GM18907 (cell line): ENCODE measurements at regions not wholly inside any gene's neighbourhood (a gene's known extent, or its start where the extent isn't known, plus 50 kb on each side); places are given as distances from the start of the nearest gene placed in this dataset.

ENCODE experiments used
- ATAC-seq: cut with Tn5 transposase; IDR thresholded peaks from one replicate; pipeline ENCODE4 v1.9.1; 2021; ENCODE audit warnings: mild to moderate bottlenecking, moderate library complexity; ENCODE audit not compliant: unreplicated experiment

DNA sequence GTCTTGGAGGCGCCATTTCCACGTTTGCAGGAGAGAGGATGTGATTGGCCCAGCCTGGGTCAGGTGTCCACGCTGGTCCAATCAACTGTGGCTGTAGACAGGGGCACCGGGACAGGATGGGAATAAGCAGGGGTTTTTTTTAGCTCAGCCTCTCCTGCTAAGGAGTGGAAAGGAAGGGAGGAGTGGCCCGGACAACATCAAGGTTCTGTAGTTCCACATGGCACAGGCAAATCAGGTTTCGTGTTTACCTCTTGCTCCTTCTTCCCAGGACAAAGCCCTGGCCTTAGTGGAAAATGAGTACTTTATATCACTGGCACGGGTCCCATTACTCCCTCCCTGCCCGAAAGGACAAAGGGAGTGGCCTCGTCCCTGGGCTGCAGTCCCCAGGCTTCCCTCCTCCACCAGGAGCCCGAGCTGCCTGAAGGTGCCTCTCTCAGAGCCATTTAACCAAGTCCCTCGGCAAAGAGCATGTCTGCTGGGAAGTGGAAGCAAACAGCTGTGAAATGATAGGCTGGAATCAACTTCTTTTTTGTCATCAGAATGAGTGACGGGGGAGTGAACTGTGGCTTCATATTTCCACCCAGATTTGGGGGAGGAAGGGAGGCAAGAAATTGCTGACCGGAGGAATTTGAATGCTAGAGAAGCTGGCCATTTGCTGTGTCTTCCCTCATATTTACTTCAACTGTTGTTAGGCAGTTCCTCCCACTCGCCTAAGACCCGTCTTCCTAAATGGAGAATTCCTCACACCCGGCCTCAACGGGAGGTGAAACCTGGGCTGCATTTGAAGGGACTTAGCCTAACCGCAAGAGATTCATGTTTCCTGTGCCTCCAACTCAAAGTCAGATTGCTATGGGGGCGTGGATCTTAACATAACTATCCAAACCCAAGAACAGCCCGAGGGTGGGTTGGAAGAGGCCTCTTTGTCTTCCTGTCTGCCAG, 84.9 kb upstream of the SLC44A3 start:
- ATAC-seq = no peak

DNA sequence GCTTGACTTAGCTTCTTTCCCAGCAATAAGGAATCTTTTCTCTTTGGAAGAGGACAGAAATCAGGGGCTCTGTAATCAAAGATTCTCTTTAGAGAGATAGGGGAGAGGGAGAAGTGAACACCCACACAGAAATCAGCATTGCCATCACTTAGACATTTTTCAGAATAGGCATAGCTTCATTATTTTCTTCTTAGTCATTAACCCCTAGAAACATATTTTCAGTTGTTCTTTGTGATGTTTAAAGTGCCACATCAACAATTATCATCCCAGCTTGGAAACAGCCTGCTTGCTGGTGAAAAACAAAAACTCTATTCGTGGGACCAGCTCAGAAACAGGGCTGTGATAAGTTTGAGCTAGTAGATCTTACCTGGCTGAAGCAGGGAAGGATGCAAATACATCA, 88.3 kb upstream of the SLC44A3 start:
- ATAC-seq = no peak

DNA sequence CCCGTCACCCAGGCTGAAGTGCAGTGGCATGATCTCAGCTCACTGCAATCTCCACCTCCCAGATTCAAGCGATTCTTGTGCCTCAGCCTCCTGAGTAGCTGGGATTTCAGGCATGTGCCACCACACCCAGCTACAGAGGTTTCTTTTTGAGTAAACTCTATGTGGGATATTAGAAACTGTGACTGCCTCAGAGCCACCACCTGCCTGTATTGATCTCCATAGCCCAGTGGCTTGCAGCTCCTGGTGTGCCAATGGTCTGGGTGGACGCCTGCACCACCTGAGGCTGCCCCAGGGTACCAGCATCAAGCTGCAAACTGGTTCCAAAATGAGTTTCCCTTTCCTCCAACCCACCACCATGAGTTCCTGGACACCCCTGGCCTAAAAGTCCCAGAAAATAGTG, 89.7 kb upstream of the SLC44A3 start:
- ATAC-seq = no peak

DNA sequence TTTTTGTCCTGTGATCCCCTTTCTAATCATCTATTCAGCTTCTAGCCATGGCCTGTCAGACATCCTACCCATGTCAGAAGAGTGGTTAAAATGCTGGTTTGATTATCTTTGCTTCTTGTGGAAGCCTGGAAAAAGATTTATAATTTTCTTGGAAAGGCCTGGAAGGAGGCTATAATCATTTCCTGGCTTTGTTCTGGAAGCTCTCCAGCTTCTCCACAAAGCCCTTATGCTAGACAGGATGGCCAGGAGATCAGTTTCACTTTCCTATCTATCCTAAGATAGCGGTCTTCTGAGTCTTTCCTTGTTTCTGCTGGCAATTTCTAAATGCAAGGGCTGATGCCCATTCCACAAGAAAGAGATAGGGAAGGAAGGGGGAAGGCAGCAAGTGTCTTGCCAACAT, 90.9 kb upstream of the SLC44A3 start:
- ATAC-seq = no peak

DNA sequence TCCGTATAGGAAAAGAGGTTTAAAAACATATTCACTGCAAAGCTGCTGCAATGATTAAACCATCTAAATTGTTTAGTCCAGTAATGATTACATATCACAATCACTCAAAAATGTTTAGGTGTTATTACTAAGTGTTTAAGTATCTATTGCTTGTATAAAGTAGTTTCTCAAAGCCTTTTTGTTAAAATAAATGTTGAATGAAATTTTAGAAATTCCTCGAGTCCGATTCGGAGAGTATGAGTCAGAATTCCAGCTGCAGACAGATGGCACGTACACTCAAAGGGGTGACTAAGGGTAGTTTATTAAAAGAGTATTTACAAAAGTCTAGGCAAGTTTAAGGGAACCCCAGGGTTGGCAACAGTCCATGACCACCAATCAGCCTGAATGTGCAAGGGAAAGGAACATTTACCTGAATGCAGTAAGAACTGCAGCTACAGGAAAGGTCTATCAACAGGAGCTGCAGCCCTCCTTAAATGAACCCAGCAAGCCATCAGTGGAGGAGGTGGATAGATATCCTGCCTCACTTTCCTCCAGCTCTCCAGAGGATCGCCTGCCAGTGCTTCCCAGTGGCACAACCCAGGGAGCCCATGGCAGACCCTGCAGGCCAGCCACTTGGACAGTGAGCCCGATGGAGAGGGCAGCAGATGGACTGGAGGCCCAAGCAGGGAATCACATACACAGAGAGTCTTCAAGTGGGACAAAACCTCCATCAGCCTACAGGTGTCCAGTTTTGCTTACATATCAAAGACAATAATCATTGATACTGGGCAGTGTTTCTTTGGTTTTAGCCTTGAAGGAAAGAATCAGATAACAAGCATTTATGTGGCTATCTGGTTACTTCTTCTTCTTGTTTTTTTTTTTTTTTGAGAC, 92.1 kb upstream of the SLC44A3 start:
- no peak for ATAC-seq

DNA sequence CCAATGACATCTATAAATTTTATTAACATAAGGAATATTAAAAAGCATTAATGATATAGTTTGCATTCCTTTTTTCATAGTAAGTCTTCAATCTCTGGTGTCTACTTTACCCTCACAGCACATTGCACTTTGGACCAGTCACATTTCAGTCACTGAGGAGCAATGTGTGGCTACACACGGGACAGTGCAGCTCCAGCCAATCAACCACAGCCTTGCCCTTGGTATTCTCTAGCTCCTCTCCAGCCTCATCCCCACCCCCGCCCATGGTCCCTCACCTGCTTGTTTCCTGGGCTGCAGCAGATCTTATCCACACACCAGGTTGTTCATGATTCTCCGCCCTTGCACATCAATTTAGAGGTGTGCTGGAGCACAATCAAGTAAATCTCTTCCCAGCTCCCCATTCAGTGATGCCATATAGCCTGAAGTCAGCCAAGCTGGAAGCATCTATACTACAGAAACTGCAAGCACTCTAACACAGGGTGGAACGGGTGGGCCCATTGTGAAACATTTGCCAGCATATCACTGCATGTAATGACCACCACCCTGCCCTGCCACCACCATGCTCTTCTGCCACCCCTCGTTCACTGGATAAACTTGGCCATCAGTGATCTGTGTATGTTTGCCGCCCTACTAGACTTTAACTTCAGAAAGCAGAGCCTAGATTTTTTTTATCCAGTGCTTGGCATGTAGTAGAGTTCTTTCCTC, 93.0 kb upstream of the SLC44A3 start:
- ATAC-seq = no peak

DNA sequence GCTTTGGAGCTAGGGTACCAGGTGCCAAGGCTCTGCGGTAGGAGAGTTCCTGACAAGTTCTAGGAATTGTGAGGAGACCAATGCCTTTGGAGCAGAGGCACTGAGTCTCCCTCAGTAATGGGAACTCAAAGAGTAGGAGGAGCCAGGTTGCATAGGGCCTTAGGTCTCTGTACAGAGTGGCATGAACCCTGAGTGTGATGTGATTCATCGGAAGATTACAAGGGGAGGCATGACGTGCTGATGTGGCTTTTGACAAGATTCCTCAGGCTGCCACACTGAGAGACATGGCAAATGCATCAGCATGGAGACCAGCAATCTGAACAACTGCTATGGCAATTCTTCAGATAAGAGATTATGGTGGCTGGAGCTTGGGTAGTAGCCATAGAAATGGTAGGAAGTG, 94.6 kb upstream of the SLC44A3 start:
- no peak for ATAC-seq

DNA sequence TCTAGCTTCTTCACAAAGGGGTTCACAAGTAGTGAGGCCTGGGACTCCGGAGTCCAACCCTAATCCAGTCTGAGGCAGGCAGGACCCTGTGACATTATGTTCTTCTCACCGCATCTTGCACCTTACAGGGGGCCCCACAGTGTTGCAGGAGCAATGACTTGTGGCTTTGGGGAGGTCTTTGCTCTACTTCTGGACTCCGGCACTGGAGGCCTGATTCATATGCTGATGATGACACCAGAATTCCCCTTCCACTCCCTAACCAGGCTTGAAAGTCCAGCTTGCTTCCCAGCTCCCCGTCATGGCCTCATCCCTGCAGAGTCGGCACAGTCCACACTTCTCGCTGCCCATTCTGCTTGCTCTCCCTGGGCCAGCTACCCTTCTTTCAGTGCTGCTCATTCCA, 96.3 kb upstream of the SLC44A3 start:
- no peak for ATAC-seq

DNA sequence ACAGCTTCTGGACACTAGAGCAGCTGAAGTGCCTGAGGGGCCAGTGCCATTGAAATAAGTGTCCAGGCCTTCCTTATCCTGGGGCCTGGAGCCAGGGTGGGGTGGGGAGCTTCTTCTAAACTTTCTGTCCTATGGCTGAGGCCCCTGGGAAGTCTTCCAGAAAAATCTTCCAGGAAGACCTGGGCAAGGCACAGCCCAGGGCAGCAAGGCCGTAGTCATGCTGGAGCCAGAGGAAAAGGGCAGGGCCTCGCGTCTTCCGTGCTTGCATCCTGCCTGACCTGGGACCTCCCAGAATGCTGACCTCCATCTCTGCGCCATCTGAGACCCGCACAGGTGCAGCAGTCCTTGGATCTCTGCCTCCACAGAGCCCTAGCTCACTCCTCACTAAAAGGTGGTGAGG, 96.7 kb upstream of the SLC44A3 start:
- ATAC-seq = no peak

DNA sequence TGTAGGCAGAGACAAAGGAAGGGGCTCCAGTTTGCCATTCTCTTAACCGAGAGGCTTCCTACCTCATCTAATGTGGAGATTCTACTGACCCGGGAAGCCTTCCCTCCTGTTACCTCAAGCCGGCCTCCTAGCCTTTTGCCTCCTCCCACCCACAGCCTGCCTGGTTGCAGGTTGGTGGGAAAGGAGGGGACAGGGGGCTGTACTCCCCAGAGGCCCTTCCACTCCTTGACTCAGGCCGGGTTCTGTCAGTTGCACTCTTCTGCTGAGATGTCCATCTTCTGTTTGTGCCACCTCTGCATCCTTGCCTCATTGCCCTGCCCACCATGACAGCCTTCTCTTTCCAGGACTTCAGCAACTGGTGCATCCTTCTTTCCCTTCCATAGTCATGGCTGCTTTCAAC, 98.0 kb upstream of the SLC44A3 start:
- no peak for ATAC-seq

DNA sequence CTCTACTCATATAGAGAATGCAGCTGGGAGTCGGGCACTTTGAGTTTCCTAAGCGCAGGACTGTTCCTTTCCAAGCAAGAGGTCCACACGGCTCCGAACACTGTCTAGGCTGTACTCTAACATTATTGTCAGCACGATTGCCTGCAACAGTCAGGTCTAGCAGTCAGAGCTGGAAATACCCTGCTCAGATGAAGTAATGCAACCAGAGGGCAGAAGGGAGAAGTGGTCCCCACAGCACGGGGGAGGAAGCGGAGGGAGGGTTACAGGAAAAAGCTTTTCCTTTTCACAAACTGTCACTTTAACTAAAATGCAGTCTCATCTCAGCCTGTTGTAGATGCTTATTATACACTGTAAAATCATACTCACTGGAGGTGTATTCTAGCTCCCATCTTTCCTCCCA, 98.9 kb upstream of the SLC44A3 start:
- ATAC-seq = peak; percentile 73

DNA sequence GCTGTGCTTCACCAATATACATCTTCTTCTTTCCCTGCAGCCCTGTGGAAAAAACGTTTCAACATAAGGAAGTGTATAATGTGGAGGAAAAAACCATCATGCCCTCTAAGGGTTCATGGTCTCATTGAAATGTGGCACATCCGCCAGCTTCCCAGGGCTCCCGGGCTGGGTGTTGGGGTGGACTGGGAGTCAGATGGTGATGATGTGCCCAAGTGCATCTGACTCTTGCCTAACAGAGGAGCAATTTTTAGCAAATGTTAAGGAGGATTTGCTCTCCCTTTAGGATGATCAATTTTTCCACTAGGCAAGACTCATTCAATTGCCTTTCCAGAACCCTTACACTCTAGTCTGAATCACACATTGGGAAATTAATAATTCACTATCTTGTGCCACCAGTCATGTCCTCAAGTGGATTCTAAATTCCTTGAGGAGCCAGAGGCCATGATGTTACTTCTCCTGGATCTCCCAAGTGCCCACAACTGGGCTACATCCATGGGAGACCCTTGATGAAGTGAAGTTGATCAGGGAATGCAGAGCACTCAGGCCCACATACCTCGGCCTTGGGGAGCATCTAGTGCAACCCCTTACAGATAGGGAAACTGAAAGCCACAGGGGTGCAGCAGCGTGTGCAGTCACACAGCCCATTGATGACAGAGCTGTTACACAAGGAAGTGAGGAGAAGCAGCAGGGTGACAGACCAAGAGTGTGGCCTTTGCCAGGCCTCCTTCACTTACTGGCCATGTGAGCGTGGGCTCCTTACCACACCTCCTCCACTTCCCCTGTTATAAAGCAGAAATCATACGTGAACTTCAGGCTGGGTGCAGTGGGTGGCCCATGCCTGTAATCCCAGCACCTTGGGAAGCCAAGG, 100.0 kb upstream of the SLC44A3 start:
- ATAC-seq = peak; percentile 99

DNA sequence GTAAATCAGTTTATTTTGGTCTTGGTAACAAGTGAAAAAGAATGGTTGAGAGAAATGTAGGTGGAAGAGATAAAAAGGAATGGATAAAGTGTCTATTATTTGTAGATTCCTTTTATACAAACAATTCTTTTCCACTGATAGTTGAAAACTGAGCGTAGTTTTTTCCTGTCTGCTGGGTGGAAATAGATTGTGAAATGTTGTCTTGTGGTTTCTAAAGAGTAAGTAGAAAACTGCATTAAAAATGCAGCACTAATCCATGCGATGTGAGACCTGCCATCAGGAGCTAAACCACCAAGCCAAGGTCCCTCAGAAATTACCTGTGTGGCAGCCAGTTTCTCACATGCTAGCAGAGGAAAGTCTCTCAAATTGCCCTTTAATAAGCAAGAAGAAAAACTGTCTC, 103.2 kb upstream of the SLC44A3 start:
- no peak for ATAC-seq

DNA sequence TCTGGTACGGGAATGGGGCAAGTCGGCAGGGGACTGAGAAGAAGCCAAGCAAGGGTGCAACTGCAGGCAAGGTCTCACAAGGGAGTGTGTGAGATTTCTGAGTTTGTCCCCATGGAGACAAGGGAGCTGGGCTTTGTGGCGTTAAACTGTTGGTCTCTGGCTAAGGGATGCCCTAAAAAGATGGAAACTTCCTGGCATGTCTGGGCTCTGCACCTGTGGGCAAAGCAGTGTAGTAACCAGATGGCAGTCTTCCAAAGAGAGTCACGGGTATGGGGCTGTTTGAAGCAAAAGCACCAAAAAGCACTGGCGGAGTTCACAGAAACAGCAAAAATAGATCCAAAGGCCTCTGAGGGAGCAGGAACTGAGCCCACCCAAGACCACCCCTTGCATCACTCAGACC, 104.8 kb upstream of the SLC44A3 start:
- no peak for ATAC-seq

DNA sequence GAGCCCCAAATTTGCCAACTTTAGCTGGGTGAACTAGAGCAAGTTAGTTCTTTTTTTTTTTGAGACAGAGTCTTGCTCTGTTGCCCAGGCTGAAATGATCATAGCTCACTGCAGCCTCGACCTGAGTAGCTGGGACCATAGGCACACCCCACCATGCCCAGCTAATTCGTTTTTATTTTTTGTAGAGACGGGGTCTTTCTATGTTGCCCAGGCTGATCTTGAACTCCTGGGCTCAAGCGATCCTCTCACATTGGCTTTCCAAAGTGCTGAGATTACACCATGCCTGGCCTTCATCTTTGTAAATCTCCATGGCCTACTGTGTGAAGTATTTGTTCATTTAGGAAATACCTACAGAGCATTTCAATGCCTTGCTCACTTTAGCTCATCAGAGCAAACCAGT, 105.6 kb upstream of the SLC44A3 start:
- no peak for ATAC-seq

DNA sequence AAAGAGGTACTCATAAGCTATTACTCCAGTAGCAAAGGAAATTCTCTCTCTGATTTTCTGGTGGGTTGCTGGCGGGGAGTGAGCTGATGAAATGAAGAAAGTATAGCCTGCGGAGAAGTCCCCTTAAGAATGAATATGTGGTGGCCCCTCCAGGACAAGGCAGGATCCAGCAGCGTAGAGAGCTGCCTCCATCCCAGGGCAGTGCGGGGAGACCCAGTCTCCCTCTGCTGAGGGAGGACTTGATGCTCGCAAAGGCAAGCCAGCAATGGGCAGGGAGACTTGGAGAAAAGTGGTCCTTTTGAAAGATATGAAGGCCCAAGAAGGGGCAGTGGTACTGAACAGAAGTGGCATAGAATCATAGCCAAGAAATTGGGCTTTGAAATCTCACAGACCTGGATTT, 106.0 kb upstream of the SLC44A3 start:
- ATAC-seq = no peak

DNA sequence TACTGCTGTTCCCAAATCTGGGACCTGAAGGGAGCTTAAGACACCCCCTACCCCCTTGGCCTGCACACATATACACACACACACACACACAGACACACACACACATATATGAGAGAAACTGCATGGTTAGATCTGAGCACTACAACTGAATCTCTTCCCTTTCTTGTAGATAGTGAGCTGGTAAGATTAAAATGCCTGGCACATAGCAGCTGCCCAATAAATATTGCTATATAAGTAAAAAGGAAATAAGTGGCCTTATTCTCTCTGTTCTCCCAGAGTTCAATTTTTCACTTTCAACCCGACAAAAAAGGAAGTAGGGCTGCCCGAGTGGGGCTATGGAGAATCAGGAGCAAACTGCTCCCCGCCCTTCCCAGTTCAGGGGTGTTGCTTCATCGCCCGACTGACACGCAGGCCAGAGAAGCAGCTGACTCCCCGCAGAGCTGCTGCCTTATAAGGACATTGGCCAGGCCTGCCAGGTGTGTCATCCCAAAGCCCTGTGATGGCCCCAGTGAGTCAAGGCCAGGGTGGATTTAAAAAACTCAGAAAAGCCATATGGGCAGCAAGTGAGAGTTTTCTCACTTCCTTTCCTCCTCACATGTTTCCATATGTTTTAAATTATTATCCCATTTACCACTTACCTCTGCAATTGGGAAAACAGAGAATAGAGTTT, 106.5 kb upstream of the SLC44A3 start:
- ATAC-seq = peak; percentile 93

DNA sequence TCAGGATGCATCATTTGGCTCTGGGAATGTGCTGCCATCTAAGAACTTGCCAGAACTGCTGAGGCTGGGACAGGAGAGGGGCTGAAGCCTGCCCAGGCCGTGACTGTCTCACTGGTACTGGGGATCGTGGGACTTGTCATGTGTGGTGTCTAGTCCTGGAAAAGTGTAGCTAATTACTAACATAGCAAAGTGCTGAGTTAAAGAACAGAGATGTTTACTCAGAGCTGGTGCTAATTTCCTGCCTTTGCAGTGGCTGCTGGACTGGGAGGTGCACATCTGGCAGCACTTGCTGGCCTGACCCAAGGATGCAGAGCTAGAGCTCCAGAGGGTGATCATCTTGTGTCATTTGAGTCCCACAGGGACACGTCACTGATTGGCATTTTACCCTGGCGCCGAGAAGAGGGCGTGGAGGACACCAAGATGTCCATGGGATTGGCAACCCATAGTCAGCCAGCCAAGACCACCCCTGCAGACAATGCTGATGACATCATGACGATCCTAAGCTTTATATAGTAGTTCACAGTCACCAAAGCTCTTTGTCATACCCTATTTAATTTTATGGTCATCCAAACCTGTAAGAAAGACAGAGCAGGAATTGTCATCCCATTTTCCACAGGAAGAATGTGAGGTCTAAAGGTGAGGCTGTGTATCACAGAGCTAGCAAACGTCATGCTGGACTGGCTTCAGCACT, 110.1 kb upstream of the SLC44A3 start:
- ATAC-seq = no peak

DNA sequence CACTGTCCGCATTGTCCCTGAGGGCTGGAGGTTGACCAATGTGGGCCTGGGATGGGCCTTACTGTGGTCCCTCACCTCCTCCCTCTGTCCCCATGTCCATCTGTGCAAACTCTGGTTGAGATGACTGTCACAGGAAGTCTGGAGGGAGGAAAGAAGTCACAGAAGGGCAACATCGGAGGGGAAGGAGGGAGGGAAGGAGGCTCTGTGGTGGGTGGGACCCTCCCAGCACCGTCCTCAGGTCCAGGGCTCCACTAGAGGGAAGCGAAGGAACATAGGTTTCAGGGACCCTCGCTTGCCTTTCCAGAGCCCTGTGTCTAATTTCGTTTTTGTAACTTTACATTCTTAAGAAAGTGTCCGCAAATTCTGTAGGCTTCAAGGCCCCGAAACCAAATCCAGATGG, 111.3 kb upstream of the SLC44A3 start:
- ATAC-seq = no peak
